SHP77 (cell line): ENCODE measurements at regions not wholly inside any gene's neighbourhood (a gene's known extent, or its start where the extent isn't known, plus 50 kb on each side); places are given as distances from the start of the nearest gene placed in this dataset.

Experiments
- DNase-seq, 2 experiments: peaks; one replicate each; lab custom pipeline; 2025; lab: John Stamatoyannopoulos, UW

DNA sequence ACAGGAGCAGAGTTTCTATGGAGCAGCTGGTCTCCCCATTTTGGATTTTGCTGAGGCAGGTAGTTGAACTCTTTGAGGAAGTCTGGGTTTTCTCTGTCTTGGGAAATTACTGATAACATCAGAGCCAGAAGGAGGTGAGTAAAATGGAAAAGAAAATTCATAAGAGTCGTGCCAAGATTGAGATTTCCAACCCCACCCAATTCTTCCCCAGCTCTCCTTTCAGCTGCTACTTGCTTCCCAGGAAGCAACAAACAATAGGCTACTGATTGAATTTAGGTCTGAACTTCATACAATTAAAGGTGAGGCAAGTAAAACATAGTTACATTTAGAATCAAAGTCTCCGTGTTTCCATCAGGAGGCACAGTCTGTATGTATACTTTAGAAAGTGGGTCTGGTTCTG lies 54.6 kb upstream of the EOLA2 start:
- no peak for DNase-seq

DNA sequence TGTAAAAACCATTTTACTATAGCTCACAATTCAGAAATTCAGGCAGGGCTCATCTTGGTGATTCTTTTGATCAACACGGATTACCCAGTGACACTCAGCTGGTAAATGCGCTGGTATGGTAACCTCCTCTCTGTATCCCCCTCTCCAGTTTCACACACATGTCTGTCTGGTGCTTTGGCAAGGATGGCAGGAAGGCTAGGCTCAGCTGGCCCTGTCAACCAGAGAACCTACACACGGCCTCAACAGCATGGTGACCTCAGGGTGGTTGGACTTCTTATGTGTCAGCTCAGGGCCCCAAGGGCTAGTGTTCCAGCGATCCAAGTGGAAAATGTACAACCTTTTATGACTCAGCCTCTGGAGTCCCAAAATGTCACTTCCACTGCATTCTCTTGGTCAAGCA lies 55.7 kb upstream of the EOLA2 start:
- DNase-seq = no peak

DNA sequence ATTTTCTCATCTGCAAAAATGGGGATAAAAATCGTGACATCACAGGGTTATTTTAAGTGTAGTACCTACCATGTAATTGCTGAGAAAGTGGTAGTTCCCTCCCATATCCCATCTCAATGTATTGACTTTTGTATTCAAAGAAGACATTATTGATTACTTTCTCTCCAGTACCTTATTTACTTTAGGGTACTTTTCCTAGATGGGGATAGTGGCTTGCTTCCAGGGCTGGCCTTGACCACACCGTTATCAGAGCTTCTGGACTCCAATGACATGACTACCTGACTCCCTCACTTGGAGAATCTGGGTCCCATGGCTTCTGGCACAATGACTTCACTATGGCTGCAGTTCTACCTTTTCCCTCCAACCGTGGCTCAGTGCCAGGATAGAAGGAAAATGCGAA lies 58.2 kb upstream of the EOLA2 start:
- DNase-seq = no peak

DNA sequence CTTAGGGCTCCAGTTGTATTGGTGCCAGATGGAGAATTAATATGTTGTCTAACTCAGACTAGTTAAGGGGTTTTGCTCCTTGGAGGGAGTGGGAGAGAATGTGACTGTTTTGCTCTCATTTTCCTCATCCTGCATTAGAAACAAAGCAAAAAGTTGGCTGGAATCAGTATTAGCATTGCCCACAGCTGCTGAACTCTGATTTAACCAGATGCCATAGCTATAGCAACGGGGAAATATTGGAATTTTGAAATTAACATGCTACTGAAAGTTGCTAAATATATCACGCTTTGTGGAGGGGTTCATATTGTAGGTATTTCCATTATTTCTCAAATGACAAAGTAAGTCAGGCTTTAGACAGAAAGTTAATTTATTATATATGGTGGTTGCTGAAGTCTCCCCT lies 66.7 kb upstream of the EOLA2 start:
- DNase-seq = no peak

DNA sequence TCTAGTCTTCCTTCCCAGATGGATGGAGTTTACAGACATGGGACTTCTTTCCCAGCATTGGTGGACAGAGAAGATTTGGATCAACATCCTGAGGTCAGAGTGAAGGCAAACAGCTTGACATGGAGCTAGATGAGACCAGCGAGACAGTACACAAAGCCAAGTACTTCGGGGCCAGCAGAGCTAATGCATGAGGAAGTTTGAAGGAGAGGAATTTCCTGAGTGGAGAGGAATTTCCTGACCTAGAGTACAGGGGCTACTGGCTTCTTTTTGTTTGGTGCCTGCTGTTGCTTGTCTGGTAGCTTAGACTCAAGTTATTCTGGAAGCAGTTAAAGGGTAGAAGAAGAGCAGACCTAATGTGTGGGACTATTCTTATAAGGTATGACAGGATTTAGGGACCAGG lies 69.1 kb upstream of the EOLA2 start:
- DNase-seq = no peak

DNA sequence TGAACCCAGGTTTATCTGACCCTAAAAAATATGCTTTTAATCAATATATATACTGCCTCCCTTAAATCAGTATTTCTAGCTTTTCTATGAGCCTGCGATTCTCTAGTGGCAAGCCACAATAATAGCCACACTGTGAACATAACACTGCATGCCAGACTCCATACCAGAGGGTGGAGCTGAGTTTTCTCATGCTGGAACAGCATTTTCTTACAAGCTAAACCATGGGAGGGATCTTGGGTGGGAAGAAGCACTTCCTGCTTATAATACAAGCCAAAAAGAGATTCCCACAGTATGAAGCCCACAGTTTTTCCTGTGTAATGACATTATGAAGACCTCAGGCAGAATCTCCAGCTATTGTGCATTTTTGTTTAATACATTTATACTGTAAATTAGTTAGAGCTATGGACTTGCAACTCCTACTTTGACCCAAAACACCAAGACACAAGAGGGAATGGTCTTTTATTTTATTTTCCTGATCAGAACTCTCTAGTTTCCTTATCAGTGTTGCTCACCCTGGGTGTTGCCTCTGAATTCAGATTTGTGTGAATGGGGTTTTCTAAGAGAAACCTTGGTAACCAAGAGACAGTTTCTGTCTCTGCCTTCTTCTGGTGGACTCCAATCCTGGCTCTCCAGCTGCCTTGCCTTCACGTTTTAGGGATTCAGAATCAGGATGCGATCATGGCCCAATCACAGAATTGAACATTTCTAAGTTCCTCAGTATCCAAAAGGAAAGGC lies 74.5 kb upstream of the EOLA2 start:
- no peak for DNase-seq

DNA sequence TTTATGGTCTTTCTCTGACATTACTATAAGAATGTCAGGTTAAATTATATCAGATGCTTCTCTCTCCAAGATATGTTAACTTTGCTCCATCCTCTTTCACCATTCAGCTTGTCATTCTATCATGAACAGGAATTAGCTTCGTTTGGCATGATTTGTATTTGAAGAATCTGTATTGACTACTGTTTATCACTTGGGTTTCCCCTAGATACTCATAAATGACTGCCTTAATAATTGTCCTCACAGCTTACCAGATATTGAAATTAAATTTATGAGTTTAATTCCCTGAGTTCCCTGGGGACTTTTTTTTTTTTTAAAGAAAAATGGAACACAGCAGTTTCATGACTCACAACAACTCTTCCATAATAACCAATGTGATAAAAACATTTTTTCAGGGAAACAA lies 76.2 kb upstream of the EOLA2 start:
- DNase-seq = no peak

DNA sequence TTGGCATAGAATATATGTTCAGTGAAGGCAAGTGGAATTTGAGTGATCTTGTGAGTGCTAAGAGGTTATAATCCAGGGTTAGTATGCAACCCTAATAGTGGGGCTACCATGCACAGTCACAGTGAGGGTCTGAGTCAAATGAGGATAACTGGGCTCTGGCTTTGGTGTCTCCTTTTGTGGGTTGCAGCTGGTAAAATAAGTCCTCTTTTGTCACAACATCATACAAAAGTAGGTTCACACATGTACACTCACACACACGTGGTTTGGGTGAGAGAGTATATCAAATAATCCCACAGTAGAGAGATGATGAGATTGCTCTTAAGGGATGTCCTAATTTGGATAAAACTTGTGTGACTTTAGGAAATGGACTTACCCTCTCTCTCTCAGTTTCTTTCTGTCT lies 79.6 kb upstream of the EOLA2 start:
- DNase-seq = no peak

DNA sequence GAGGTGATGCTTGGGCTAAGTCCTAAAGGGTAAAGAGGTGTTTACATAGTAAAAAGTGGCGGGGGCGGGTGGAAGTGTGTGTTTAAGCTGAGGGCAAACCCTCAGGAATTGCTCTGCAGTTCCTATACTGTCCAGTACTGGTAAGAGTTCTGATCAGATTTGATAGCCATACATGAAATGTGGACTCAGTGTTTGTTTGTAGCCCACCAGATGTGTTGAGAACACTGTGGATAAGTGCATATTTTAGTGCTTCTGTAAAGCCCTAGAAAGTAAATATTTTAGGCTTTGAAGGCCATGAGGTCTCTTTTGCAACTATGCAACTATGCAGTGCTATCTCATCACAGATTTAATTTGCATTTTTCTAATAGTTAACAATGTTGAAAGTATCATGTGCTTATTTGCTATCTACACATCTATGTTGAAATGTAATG lies 80.7 kb upstream of the EOLA2 start:
- no peak for DNase-seq

DNA sequence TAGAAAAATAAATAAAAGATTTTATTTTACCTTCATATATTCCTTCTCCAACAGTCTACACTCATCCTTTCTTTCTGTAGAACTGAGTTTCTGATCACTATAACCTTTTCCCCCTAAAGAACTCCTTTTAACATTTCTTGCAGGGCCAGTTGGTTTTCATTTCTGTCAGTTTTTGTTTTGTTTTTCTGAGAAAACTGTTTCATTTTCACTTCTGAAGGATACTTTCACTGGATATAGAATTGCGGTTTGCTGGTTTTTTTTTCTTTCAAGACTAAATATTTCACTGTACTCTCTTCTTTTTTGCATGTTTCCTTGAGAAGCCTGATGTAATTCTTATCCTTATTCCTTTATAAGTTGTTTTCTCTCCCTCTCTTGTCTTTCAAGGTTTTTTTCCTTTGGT lies 90.4 kb upstream of the EOLA2 start:
- no peak for DNase-seq

DNA sequence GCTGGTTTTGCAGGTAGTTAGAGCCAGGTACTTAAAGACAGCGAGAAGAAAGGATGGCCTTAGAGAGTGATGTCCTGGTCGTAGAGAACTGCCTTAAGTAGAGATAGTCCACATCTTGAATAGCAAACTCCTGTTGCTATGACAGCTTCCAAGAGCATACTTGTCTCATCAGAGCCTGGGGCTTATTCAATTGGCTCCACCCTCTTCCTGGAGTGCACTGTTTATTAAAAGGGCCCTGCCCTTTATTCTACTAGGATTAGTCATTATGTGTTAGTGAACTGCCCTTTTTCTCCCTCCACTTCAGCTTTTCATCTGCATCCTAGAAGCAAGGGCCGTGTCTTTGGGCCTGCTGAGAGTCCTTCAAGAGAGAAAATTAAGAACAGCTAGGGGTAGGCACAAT lies 94.5 kb upstream of the EOLA2 start:
- DNase-seq = no peak

DNA sequence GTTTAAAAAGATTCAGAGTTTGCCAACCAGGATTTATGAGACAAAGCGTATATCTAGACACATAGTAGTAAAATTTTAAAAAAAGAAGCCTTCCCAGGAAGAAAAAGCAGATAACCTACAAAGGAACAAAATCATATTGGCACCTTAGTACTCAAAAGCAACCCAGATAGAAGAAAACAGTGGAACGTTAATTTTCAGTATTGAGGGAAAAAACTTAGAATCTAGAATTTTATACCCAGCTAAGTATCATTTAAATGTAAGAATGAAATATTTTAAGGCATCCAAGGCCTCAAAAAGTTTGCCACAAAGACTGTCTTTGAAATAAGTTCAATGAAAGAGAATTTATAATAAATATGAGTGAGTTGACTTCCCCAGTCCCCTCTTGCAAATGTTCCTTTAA lies 96.5 kb upstream of the EOLA2 start:
- no peak for DNase-seq

DNA sequence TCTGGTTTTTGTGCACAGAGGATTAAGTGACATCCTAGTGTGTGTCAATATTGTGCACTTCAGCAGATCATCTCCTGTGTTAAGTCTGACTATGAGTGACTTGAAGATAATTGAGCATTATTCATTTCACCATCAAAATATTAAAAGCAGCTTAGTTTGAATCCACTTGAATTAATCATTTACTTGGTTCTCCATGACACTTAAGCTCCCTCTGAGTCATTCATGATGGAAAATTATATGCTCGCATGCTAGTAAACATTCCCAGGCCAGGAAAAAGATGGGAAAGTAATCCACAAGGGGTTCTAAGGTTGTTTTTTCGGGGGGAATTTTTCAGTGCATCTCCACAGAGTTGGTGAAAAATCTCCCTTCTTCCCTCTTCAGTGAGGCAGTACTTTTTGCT lies 97.2 kb upstream of the EOLA2 start:
- DNase-seq = no peak

DNA sequence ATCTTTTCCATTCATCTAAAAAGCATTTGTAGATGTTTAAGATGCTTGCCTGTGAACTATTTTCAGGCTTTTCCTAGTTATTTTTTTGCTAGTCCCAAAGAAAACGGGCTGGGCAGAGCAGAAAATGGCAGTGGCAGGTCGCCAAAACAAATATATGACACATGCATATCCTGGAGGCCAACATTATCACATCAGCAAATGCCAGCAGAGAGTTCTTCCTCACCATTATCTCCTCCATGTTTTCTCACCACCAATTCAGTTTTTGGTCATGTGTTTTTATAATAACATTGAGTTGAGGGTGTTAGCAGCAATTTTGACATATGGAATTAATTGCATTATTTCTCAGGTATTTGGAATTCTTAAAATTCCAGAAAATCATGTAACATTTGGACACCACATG lies 97.9 kb upstream of the EOLA2 start:
- no peak for DNase-seq

DNA sequence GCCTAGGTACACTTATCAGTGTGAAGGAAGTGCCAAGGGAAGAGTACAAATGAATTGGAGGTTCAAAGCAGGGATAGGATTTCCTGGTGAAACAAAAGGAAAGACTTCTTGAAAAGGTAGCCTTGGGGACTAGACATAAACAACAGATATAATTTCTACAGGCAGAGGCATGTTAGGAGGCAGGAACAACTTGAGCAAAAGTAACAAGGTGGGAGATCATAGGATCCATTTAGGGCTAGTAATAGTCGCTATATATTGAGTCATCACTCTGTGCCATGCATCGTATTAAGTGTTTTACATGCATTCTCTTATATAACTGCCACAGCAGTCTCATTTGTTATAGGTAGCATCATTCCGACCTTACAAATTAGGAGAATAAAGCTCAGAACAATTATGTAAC lies 98.3 kb upstream of the EOLA2 start:
- no peak for DNase-seq

DNA sequence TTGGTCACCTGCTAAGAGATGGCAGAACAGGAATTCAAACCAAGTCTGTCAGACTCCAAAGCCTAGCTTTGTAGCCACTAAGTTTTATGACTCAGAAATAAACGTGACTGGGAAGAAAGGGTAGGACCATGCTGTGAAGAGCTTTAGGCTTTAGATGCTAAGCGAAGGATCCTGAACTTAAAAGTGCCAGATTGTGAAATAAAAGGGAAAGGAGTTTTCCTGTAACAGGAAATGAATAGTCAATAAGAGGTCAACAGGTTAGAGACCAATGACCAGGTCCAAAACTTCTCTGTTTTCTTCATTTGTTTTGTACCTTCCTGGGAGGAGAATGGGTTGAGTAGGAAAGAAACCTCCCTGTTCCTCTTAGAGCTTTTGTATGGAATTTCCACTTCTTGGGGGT lies 98.8 kb upstream of the EOLA2 start:
- DNase-seq = no peak

DNA sequence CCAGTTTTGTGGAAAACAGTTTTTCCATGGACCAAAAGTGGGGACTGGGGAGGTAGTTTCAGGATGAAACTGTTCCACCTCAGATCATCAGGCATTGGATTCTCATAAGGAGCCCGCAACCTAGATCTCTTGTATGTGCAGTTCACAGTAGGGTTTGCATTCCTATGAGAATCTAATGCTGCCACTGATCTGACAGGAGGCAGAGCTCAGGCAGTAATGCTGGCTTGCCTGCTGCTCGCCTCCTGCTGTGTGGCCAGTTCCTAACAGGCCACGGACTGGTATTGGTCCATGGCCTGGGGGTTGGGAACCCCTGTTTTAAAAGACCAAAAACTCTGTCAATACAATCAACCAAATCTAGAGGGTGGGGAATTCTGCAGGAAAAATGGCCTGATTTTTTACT lies 100.0 kb upstream of the EOLA2 start:
- no peak for DNase-seq

DNA sequence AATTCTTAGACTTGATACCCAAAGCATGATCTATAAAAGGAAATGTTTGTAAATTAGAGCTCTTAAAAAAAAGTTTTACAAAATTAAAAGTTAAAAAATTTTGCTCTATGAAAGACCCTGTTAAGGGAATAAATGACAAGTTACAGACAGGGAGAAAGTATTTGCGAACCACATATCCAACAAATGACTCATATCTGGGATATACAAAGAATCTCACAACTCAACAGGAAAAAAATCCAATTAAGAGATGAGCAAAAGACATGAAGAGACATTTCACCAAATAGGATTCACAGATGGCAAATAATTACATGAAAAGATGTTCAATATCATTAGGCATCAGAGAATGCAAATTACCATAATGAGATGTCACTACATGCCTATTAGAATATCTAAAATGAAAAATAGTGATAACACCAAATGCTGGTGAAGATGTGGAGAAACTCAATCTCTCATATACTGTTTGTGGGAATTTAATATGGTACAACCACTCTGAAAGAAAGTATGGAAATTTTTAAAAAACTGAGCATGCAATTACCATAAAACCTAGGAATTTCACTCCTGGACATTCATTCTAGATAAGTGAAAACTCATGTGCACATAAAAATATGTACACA lies 100.8 kb upstream of the EOLA2 start:
- no peak for DNase-seq

DNA sequence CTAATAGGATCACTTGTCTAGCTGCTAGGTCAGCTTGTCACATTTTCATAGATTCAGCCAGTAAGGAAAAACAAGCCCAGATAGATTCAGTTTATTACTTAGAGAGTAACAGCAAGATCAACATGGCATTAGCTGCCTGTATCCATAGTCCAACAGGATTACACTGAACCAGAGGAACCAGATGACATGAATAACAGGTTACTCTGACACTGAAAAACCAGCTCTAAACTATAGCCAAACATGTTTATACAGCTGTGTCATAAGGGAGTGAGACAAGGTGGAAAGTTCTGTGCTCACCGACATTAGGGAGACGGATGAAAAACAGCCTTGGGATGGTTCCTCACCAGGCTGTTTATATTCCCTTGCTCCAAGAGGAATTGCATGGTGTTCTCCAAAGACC lies 102.9 kb upstream of the EOLA2 start:
- no peak for DNase-seq

DNA sequence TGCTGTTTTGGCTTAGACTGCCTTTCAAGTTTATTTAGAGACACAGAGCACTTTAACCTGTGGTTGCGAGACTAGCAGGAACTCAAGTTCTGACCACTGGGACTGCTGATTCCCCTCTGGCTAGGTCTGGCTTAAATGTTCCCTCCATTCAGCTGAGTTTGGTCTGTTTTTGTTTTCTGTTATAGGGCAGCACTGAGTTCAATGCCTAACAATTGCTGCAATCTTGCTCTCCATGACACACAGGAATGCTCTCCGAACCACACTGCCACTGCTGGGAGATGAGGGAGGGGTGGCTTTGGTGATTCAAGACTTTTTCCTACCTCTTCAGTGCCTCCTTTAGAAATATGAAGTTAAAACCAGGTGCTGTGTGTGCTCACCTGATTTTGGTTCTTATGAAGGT lies 106.3 kb upstream of the EOLA2 start:
- DNase-seq = no peak

DNA sequence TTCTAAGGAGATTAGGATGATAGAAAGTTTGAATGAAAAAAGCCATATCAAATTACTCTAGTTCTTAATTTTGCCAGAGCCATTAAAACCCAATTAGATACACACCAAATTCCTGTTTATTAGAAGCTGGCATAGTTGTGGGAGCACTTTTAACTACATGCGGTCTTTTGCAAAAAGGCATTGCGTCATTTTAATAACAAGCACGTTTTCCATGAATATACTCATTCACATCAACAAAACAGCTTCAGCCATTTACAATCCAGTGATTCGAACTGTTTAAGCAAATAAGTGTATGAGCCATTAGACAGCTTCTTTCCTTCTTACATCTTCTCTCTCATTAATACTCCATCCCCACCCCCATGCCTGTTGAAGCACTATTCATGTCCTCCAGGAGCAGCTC lies 109.5 kb upstream of the EOLA2 start:
- DNase-seq = no peak

DNA sequence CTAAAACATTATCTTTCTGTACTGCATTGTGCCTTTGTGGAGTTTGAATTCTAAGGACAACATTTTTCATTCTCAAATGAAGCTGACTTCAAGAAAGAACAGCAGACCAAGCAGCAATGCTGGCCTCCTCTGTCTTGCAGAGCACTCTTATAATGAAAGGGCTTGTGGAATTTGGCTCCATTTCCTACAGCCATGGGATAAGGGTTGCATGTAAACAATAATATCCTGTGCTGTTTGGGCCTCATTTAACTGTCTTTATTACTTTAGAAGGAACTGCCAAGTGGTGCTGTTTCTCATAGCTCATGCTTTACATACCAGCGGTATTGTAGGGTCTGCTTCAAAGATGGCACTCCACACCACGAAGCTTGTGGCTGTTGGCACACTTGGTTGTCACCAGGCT lies 111.4 kb upstream of the EOLA2 start:
- DNase-seq = no peak

DNA sequence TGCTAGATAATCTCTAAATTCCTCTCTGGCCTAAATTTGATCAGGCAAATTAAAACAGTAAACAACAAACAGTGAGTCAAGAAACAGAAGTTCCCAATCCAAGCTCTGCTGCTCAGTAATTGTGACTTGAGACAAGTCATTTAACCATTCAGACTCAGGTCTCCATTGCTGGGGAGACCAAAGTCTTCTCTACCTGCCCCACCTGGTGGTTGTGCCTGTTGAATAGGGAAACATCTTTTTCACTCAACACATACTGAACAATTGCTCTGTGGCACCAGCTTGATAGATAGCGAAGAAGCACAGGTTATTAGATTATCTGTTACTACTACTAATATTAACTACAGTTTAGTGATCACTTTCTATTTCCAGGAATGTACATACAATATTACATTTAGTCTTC lies 112.1 kb upstream of the EOLA2 start:
- DNase-seq = no peak

DNA sequence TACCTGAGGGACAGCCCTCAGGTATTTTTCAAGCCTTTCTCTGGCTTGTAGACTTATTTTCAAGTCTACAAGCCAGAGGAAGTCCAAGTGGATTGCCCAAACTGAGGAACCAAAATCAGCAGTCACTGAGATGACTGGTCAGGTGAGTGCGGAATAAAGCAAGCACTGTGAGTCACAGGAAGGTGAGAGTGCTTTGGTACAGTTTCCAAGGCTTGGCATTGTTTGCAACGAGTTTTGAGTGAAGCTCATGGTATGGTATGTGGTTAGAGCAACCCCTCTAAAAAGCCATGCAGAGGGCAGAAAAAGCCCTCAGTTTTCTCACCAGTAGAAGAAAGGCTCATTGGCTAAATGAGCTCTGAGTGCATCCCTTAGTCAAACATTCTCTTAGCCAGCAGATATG lies 112.8 kb upstream of the EOLA2 start:
- DNase-seq = no peak
